Suprapubic skin (tissue), 4 donors: ENCODE measurements at regions not wholly inside any gene's neighbourhood (a gene's known extent, or its start where the extent isn't known, plus 50 kb on each side); places are given as distances from the start of the nearest gene placed in this dataset.

Experiments
- DNase-seq, 2 donors: peaks; one replicate each; pipeline ENCODE4 v3.0.0-alpha.2; 2019; ENCODE audit warnings: low spot score in 2 of 2
- H3K27ac ChIP-seq: fragments of 200-600 bp; sonication (generic); one replicate; pipeline ENCODE4 v1.5.1; 2019
- H3K27me3 ChIP-seq: fragments of 200-600 bp; sonication (generic); one replicate; pipeline ENCODE4 v1.5.1; 2019
- H3K36me3 ChIP-seq: fragments of 200-600 bp; sonication (generic); one replicate; pipeline ENCODE4 v1.5.1; 2019
- H3K4me1 ChIP-seq: fragments of 200-600 bp; sonication (generic); one replicate; pipeline ENCODE4 v1.5.1; 2019
- H3K4me3 ChIP-seq: fragments of 200-600 bp; sonication (generic); one replicate; pipeline ENCODE4 v1.5.1; 2019; ENCODE audit warnings: mild to moderate bottlenecking
- H3K9me3 ChIP-seq: fragments of 200-600 bp; sonication (generic); one replicate; pipeline ENCODE4 v1.5.1; 2019
- CTCF ChIP-seq, 2 donors: fragments of 200-600 bp in 1 of 2; fragments of 450-650 bp in 1 of 2; sonication (generic) in 1 of 2; IDR thresholded peaks; one replicate each; pipeline ENCODE4 v1.5.1; 2016 to 2019; ENCODE audit warnings: antibody characterized with exemption in 2 of 2, mild to moderate bottlenecking in 1 of 2, moderate library complexity in 1 of 2
- EP300 ChIP-seq: sonication (generic); formaldehyde crosslinking; IDR thresholded peaks from one replicate; pipeline ENCODE4 v1.6.1; 2017; ENCODE audit warnings: antibody characterized with exemption
- POLR2A ChIP-seq, 2 donors: fragments of 450-650 bp; IDR thresholded peaks; one replicate each; pipeline ENCODE4 v1.6.1; 2017; ENCODE audit warnings: antibody characterized with exemption in 2 of 2, mild to moderate bottlenecking in 2 of 2, moderate library complexity in 2 of 2
- POLR2AphosphoS5 ChIP-seq, 3 donors: sonication (generic); formaldehyde crosslinking; IDR thresholded peaks; one replicate each; pipeline ENCODE4 v1.6.1; 2017; ENCODE audit warnings: antibody characterized with exemption in 3 of 3
- WGBS: methylation state at CpG from one replicate; pipeline ENCODE4 v1.1.5; 2018; 5-methylcytosine and 5-hydroxymethylcytosine counted together

DNA sequence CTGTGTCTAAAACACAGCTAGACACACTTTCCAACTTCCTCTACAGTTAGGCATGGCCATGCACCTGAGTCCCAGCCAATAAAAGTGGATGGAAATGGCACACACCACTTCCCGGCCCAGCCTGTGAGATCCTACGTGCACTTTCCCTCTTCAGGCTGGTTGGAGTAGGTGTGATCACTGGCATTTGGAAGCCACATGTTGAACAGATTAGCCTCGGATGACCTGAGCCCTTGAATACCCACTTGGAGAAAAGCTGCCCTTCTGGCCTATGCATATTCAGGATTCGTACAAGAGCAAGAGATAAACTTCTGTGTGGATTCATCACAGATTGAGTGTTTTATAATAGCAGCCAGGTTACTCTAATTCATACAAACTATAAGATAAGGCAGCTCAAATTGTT is 359.0 kb upstream of the SLC30A5 start:
- Histone ChIP-seq H3K9me3 (no peaks in the 10 kb centered on the region), H3K4me3 (no peak overlapping the region), H3K27ac (no peak overlapping the region), H3K36me3 (no peaks in the 10 kb centered on the region), H3K4me1 (peaks cover 13% of the 10 kb centered on the region), H3K27me3 (no peaks in the 10 kb centered on the region)
- no peak for DNase-seq
- TF ChIP-seq CTCF (IDR thresholded peaks at IDR 0.05) (no peak), POLR2AphosphoS5 (IDR thresholded peaks at IDR 0.05) (no peak)
- 90% methylated on average over 4 of the region's 4 CpGs for WGBS

- H3K27ac ChIP-seq = no peak overlapping the region
- DNase-seq = no peak
- TF ChIP-seq EP300 (no peak), POLR2A (IDR thresholded peaks at IDR 0.05) (no peak), CTCF (IDR thresholded peaks at IDR 0.05) (no peak), POLR2AphosphoS5 (IDR thresholded peaks at IDR 0.05) (no peak)
- H3K27me3 ChIP-seq = no peaks in the 10 kb centered on the region
- H3K4me1 ChIP-seq = no peaks in the 10 kb centered on the region
- H3K4me3 ChIP-seq = no peak overlapping the region
- no peaks in the 10 kb centered on the region for H3K36me3 ChIP-seq
- 94% methylated on average over 9 of the region's 9 CpGs for WGBS
- no peaks in the 10 kb centered on the region for H3K9me3 ChIP-seq
These were observed 355.6 kb upstream of the SLC30A5 start for GRCh38 chr5:68738236-68738635.

GRCh38 chr5:68738841-68739240 is 355.0 kb upstream of the SLC30A5 start:
- no peak overlapping the region for H3K27ac ChIP-seq
- no peak for DNase-seq
- no peak overlapping the region for H3K4me3 ChIP-seq
- WGBS = 95% methylated on average over 4 of the region's 4 CpGs
- no peaks in the 10 kb centered on the region for H3K27me3 ChIP-seq
- no peaks in the 10 kb centered on the region for H3K4me1 ChIP-seq
- H3K36me3 ChIP-seq = no peaks in the 10 kb centered on the region
- no peak for TF ChIP-seq CTCF (IDR thresholded peaks at IDR 0.05)
- TF ChIP-seq POLR2A (IDR thresholded peaks at IDR 0.05) = no peak
- TF ChIP-seq POLR2AphosphoS5 (IDR thresholded peaks at IDR 0.05) = no peak
- H3K9me3 ChIP-seq = no peaks in the 10 kb centered on the region

GRCh38 chr5:68739752-68740151 is 354.1 kb upstream of the SLC30A5 start:
- no peaks in the 10 kb centered on the region for H3K36me3 ChIP-seq

DNA sequence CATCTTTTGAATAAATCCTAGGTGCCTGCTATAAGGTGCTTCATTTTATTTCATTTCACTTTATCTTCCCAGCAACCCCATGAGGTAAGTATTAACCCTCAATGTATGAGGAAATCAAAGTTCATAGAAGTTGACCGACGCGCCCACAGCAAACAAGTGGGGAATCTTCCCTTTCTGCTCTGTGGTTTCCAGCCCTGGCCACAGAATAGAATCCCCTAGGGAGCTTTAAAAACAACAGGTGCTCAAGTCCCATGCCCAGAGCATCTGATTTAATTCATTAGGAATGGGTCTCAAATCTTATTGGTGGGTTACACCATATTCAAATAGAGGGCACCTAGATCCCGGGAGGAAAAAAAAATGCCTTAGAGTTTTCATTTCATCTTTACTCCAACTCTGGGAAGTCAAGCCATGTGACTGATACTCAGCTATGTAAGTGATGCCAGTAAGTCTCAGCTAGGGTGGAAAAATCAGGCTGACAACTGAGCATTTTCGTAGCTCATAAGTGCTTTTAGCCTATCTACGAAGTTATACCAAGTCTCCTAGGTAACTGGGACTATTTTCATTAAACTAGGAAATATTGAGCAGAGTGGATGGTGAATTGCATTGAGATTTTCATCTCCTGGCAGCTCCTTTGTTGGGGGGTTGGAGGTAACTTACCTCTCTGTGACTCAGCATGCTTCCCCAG is 353.4 kb upstream of the SLC30A5 start:
- H3K4me1 ChIP-seq = no peaks in the 10 kb centered on the region
- no peaks in the 10 kb centered on the region for H3K36me3 ChIP-seq
- no peak overlapping the region for H3K27ac ChIP-seq
- no peak for DNase-seq
- H3K27me3 ChIP-seq = no peaks in the 10 kb centered on the region
- no peak overlapping the region for H3K4me3 ChIP-seq
- WGBS = 92% methylated on average over 6 of the region's 6 CpGs
- no peaks in the 10 kb centered on the region for H3K9me3 ChIP-seq
- TF ChIP-seq EP300 (no peak), POLR2AphosphoS5 (IDR thresholded peaks at IDR 0.05) (no peak), CTCF (IDR thresholded peaks at IDR 0.05) (no peak)

More at GRCh38 chr5:68739752-68740151, 354.1 kb upstream of the SLC30A5 start:
- DNase-seq = no peak
- H3K4me1 ChIP-seq = no peaks in the 10 kb centered on the region
- no peak overlapping the region for H3K4me3 ChIP-seq
- 74% methylated on average over 5 of the region's 5 CpGs for WGBS
- no peak overlapping the region for H3K27ac ChIP-seq
- TF ChIP-seq CTCF (IDR thresholded peaks at IDR 0.05) (no peak), POLR2A (IDR thresholded peaks at IDR 0.05) (no peak), EP300 (no peak), POLR2AphosphoS5 (IDR thresholded peaks at IDR 0.05) (no peak)
- no peaks in the 10 kb centered on the region for H3K27me3 ChIP-seq
- no peaks in the 10 kb centered on the region for H3K9me3 ChIP-seq
